ENCODE measurements at regions not wholly inside any gene's neighbourhood (a gene's known extent, or its start where the extent isn't known, plus 50 kb on each side); places are given as distances from the start of the nearest gene placed in this dataset.
"Not testable (repeated sequence)": the region's sequence is repeated elsewhere in the genome, so short reads cannot be mapped to it uniquely, and the experiment has no call there.

DNA sequence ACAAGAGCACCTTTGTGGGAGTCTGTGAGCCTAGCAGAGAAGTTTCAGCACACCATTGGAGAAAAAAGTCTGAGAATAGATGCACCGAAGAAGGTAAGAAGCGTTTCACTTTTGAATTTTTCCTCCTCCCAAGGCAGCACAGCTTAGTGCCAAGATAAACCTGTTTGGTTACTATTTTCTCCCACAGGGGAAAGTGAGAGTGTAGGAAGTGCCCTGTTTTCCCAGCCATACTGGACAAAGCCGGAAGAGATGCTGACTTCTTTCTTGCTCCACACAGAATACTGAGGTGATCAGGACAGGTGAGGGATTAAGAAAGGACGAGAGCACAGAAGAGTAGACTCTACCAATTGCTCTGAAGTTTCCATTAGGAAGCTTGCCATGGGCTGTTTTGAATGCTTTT, 1011.0 kb upstream of the MIR17HG start (continued):
- TF ChIP-seq, protein P1, sequence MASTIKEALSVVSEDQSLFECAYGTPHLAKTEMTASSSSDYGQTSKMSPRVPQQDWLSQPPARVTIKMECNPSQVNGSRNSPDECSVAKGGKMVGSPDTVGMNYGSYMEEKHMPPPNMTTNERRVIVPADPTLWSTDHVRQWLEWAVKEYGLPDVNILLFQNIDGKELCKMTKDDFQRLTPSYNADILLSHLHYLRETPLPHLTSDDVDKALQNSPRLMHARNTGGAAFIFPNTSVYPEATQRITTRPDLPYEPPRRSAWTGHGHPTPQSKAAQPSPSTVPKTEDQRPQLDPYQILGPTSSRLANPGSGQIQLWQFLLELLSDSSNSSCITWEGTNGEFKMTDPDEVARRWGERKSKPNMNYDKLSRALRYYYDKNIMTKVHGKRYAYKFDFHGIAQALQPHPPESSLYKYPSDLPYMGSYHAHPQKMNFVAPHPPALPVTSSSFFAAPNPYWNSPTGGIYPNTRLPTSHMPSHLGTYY (CRISPR knock-in tag; IDR thresholded peaks at IDR 0.05), result no peak
- TF ChIP-seq, protein P2, sequence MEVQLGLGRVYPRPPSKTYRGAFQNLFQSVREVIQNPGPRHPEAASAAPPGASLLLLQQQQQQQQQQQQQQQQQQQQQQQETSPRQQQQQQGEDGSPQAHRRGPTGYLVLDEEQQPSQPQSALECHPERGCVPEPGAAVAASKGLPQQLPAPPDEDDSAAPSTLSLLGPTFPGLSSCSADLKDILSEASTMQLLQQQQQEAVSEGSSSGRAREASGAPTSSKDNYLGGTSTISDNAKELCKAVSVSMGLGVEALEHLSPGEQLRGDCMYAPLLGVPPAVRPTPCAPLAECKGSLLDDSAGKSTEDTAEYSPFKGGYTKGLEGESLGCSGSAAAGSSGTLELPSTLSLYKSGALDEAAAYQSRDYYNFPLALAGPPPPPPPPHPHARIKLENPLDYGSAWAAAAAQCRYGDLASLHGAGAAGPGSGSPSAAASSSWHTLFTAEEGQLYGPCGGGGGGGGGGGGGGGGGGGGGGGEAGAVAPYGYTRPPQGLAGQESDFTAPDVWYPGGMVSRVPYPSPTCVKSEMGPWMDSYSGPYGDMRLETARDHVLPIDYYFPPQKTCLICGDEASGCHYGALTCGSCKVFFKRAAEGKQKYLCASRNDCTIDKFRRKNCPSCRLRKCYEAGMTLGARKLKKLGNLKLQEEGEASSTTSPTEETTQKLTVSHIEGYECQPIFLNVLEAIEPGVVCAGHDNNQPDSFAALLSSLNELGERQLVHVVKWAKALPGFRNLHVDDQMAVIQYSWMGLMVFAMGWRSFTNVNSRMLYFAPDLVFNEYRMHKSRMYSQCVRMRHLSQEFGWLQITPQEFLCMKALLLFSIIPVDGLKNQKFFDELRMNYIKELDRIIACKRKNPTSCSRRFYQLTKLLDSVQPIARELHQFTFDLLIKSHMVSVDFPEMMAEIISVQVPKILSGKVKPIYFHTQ (CRISPR knock-in tag; IDR thresholded peaks at IDR 0.05), result no peak
- TF ChIP-seq, protein P3, sequence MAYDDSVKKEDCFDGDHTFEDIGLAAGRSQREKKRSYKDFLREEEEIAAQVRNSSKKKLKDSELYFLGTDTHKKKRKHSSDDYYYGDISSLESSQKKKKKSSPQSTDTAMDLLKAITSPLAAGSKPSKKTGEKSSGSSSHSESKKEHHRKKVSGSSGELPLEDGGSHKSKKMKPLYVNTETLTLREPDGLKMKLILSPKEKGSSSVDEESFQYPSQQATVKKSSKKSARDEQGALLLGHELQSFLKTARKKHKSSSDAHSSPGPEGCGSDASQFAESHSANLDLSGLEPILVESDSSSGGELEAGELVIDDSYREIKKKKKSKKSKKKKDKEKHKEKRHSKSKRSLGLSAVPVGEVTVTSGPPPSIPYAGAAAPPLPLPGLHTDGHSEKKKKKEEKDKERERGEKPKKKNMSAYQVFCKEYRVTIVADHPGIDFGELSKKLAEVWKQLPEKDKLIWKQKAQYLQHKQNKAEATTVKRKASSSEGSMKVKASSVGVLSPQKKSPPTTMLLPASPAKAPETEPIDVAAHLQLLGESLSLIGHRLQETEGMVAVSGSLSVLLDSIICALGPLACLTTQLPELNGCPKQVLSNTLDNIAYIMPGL (CRISPR knock-in tag; IDR thresholded peaks at IDR 0.05), result no peak
- no peak for TF ChIP-seq ZNF671 (CRISPR knock-in tag; IDR thresholded peaks at IDR 0.05)
- TF ChIP-seq, protein P4, sequence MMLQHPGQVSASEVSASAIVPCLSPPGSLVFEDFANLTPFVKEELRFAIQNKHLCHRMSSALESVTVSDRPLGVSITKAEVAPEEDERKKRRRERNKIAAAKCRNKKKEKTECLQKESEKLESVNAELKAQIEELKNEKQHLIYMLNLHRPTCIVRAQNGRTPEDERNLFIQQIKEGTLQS (CRISPR knock-in tag; conservative IDR thresholded peaks at IDR 0.05), result no peak
- no peak for TF ChIP-seq ESRRA (CRISPR knock-in tag; IDR thresholded peaks at IDR 0.05; ENCODE audit: borderline replicate concordance)

DNA sequence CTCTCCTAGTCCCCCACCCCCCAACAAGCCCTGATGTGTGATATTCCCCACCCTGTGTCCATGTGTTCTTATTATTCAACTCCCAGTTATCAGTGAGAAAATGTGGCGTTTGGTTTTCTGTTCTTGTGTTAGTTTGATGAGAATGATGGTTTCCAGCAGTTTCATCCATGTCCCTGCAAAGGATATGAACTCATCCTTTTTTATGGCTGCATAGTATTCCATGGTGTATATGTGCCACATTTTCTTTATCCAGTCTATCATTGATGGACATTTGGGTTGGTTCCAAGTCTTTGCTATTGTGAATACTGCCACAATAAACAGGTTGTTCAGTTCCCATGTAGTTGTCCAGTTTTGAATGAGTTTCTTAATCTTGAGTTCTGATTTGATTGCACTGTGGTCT, 1006.1 kb upstream of the MIR17HG start:
- H3K9me3 Mint-ChIP-seq, result peaks cover 16% of the 10 kb centered on the region
- H3K27me3 Mint-ChIP-seq (ENCODE audit: low read depth); CTCF ChIA-PET; H3K4me3 Mint-ChIP-seq; DNase-seq (ENCODE audit: low spot score); H3K36me3 Mint-ChIP-seq; POLR2A ChIA-PET; ATAC-seq; H3K4me1 Mint-ChIP-seq; H3K27ac Mint-ChIP-seq: not testable (repeated sequence)

DNA sequence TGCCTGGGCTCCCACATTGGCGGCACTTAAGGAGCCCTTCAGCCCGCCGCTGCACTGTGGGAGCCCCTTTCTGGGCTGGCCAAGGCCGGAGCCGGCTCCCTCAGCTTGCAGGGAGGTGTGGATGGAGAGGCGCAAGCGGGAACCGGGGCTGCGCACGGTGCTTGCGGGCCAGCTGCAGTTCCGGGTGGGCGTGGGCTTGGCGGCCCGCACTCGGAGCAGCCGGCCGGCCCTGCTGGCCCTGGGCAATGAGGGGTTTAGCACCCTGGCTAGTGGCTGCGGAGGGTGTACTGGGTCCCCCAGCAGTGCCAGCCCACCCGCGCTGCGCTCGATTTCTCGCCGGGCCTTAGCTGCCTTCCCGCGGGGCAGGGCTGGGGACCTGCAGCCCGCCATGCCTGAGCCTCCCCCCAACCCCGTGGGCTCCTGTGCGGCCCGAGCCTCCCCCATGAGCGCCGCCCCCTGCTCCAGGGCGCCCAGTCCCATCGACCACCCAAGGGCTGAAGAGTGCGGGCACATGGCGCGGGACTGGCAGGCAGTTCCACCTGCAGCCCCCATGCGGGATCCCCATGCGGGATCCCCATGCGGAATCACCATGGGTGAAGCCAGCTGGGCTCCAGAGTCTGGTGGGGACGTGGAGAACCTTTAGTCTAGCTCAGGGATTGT, 998.9 kb upstream of the MIR17HG start:
- H3K9me3 Mint-ChIP-seq; DNase-seq (ENCODE audit: low spot score); H3K36me3 Mint-ChIP-seq; H3K27me3 Mint-ChIP-seq (ENCODE audit: low read depth); H3K4me3 Mint-ChIP-seq; H3K27ac Mint-ChIP-seq; ATAC-seq; CTCF ChIA-PET: not testable (repeated sequence)
- POLR2A ChIA-PET, result interaction anchor here (0.7 kb wide), 1 partner anchor 89 kb away, joined by 3 read pairs; no protein-coding TSS in a partner anchor
- H3K4me1 Mint-ChIP-seq, result peaks cover 11% of the 10 kb centered on the region

DNA sequence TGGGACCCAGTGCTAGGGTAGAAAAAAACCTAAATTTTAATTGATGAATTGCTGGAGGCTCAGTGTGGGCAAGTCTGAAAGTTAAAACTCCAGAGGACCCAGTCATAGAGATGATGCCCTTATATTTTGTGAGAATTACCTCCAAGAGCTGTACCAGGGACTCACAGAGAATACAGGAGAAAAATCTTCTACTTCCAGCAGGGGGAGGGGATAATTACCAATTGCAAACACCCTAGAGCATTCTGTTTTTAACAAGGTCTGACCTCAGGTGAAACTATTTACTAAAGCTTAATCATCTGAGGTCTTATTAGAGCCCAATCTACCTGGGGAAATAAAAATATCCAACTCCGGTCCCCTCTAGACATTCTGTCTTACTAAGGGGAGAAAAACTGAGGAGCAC, 994.7 kb upstream of the MIR17HG start:
- Mint-ChIP-seq H3K9me3 (peaks cover 5% of the 10 kb centered on the region), H3K27ac (no peak overlapping the region), H3K27me3 (ENCODE audit: low read depth) (no peaks in the 10 kb centered on the region; the same call in 1 of the 2 replicates), H3K36me3 (peaks cover 4% of the 10 kb centered on the region; the same call in 1 of the 2 replicates), H3K4me1 (peaks cover 11% of the 10 kb centered on the region), H3K4me3 (no peak overlapping the region)
- ATAC-seq (peak; percentile 72), DNase-seq (ENCODE audit: low spot score) (no peak)
- CTCF ChIA-PET, result no interaction called here
- TF ChIP-seq, protein P5, sequence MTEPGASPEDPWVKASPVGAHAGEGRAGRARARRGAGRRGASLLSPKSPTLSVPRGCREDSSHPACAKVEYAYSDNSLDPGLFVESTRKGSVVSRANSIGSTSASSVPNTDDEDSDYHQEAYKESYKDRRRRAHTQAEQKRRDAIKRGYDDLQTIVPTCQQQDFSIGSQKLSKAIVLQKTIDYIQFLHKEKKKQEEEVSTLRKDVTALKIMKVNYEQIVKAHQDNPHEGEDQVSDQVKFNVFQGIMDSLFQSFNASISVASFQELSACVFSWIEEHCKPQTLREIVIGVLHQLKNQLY (CRISPR knock-in tag; IDR thresholded peaks at IDR 0.05), result no peak
- TF ChIP-seq NFATC4 (CRISPR knock-in tag; IDR thresholded peaks at IDR 0.05) (no peak), ZBTB21 (CRISPR knock-in tag; IDR thresholded peaks at IDR 0.05; ENCODE audit: borderline replicate concordance) (no peak), OVOL2 (CRISPR knock-in tag; IDR thresholded peaks at IDR 0.05; ENCODE audit: borderline replicate concordance) (no peak), PRRX2 (CRISPR knock-in tag; IDR thresholded peaks at IDR 0.05) (no peak), GRHL2 (CRISPR knock-in tag; IDR thresholded peaks at IDR 0.05; ENCODE audit: insufficient replicate concordance, severe bottlenecking) (no peak), FOXJ3 (CRISPR knock-in tag; IDR thresholded peaks at IDR 0.05; ENCODE audit: borderline replicate concordance) (no peak), CBFB (CRISPR knock-in tag; IDR thresholded peaks at IDR 0.05; ENCODE audit: low read depth) (no peak), FOXP1 (CRISPR knock-in tag; IDR thresholded peaks at IDR 0.05; ENCODE audit: borderline replicate concordance) (no peak)
- TF ChIP-seq, protein P6, sequence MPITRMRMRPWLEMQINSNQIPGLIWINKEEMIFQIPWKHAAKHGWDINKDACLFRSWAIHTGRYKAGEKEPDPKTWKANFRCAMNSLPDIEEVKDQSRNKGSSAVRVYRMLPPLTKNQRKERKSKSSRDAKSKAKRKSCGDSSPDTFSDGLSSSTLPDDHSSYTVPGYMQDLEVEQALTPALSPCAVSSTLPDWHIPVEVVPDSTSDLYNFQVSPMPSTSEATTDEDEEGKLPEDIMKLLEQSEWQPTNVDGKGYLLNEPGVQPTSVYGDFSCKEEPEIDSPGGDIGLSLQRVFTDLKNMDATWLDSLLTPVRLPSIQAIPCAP (CRISPR knock-in tag; IDR thresholded peaks at IDR 0.05), result no peak
- TF ChIP-seq, protein P7, sequence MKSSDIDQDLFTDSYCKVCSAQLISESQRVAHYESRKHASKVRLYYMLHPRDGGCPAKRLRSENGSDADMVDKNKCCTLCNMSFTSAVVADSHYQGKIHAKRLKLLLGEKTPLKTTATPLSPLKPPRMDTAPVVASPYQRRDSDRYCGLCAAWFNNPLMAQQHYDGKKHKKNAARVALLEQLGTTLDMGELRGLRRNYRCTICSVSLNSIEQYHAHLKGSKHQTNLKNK (CRISPR knock-in tag; IDR thresholded peaks at IDR 0.05), result no peak
- POLR2A ChIA-PET, result interaction anchor here (0.5 kb wide), 1 partner anchor 12 kb away, joined by 4 read pairs; no protein-coding TSS in a partner anchor
